ENCODE measurements at regions not wholly inside any gene's neighbourhood (a gene's known extent, or its start where the extent isn't known, plus 50 kb on each side); places are given as distances from the start of the nearest gene placed in this dataset.

DNA sequence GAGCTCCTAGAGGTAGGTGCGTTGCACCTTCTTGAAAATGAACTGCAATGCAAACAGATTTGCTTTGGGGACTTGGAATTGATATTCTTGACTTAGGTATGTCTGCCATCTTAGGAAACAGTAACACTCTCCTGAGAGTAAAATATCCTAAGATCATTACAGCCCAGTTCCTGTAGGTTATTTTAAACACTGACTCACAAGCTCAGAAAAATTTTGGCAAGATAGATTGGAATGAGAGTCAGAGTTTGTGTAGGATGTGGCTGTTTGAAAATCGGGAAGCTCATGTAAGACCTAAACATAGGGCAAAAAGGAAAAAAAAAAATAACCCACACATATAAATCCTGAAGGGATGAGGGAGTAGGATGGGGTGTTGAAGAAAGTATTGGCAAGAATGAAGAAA lies 377.0 kb upstream of the LRRC4C start:
- no peak for DNase-seq (ENCODE audit: low spot score)
- no peak overlapping the region for H3K27ac Mint-ChIP-seq
- intact Hi-C loops (cut with micrococcal nuclease), result no loop called here
- no peak overlapping the region for H3K4me3 Mint-ChIP-seq (ENCODE audit: low read depth)
- no peaks in the 10 kb centered on the region for H3K36me3 Mint-ChIP-seq (ENCODE audit: low read depth)
- H3K27me3 Mint-ChIP-seq (ENCODE audit: low read depth), result no peaks in the 10 kb centered on the region
- H3K4me1 Mint-ChIP-seq (ENCODE audit: low read depth), result no peaks in the 10 kb centered on the region
- H3K9me3 Mint-ChIP-seq, result peaks cover 32% of the 10 kb centered on the region

DNA sequence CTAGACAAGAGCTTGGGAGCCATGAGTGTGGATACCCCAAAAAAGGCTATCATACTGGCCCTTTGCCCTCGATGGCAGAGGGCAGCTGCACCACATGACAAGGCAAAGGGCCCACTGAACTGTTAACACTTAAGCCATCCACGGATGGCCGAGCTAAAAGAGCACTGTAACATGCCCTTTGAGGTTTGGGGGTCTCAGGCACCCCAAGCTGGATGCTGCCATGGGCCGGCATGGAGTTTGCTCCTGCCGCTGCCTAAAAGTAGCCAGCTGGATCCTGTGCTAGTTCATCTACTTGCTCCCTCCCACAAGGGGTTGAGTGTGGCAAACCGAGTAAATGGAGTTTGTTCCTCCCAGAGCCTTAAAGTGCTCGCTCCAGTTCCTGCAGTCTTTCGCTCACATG lies 383.2 kb upstream of the LRRC4C start:
- Mint-ChIP-seq H3K9me3 (peaks cover 24% of the 10 kb centered on the region), H3K36me3 (ENCODE audit: low read depth) (no peaks in the 10 kb centered on the region), H3K27me3 (ENCODE audit: low read depth) (no peaks in the 10 kb centered on the region), H3K27ac (no peak overlapping the region), H3K4me1 (ENCODE audit: low read depth) (no peaks in the 10 kb centered on the region), H3K4me3 (ENCODE audit: low read depth) (no peak overlapping the region)
- intact Hi-C loops (cut with micrococcal nuclease), result no loop called here
- no peak for DNase-seq (ENCODE audit: low spot score)

DNA sequence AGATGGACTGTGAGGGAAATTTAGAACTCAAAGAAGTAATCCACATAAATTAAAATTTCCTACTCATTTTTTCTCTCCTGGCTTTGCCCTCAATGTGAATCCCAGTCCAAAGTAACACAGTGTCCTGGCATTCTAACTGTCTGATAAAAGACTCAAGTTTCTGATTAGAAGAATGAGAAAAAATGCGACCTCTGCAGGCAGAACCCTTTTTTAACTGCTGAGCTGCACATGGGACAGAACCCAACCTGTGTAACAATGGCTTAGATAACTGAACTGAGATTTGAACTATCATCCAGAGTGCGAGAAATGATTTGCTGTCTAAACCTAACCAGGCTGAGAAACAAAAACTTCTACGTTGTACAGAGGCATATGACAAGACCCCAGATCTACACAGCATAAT lies 385.6 kb upstream of the LRRC4C start:
- Mint-ChIP-seq H3K27me3 (ENCODE audit: low read depth) (no peaks in the 10 kb centered on the region), H3K9me3 (peaks cover 23% of the 10 kb centered on the region), H3K4me1 (ENCODE audit: low read depth) (no peaks in the 10 kb centered on the region), H3K36me3 (ENCODE audit: low read depth) (no peaks in the 10 kb centered on the region), H3K27ac (no peak overlapping the region), H3K4me3 (ENCODE audit: low read depth) (no peak overlapping the region)
- DNase-seq (ENCODE audit: low spot score), result no peak
- intact Hi-C loops (cut with micrococcal nuclease), result no loop called here

DNA sequence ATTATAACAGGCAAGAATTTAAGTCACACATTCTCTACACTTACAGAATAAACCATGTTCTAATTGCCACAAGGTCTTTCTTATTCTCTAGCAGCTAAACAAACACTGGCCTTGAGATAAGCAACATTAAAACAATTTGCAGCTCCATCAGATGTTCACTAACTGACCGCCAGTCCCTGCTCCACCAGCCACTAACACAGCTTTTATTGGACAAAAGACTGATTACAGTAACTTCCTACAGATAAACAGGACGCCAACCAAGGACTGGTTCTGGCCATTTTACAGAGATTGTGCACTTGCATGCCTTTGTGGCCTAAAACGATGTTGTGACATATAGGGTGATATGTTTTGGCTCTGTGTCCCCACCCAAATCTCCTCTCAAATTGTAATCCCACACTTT lies 388.9 kb upstream of the LRRC4C start:
- intact Hi-C loops (cut with micrococcal nuclease), result no loop called here
- Mint-ChIP-seq H3K36me3 (ENCODE audit: low read depth) (no peaks in the 10 kb centered on the region), H3K27me3 (ENCODE audit: low read depth) (no peaks in the 10 kb centered on the region), H3K4me3 (ENCODE audit: low read depth) (no peak overlapping the region), H3K9me3 (peaks cover 33% of the 10 kb centered on the region), H3K4me1 (ENCODE audit: low read depth) (no peaks in the 10 kb centered on the region), H3K27ac (no peak overlapping the region)
- no peak for DNase-seq (ENCODE audit: low spot score)

DNA sequence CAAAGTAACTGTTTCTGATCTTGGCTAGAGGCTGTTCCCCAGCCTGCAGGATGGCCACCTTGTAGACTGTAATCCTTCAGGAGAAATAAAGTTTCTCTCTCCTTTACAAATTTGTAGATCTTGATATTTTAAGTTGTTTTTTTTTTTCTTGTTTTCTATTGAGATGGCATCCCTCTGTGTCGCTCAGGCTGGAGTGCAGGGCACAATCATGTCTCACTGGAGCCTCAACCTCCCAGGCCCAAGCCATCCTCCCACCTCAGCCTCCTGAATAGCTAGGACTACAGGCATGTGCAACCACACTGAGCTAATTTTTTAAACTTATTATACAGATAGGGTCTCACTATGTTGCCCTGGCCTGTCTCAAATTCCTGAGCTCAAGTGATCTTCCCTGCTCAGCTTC lies 389.8 kb upstream of the LRRC4C start:
- Mint-ChIP-seq H3K27ac (no peak overlapping the region), H3K4me1 (ENCODE audit: low read depth) (no peaks in the 10 kb centered on the region), H3K27me3 (ENCODE audit: low read depth) (no peaks in the 10 kb centered on the region), H3K36me3 (ENCODE audit: low read depth) (no peaks in the 10 kb centered on the region), H3K4me3 (ENCODE audit: low read depth) (no peak overlapping the region), H3K9me3 (peaks cover 37% of the 10 kb centered on the region)
- no peak for DNase-seq (ENCODE audit: low spot score)
- intact Hi-C loops (cut with micrococcal nuclease), result no loop called here

DNA sequence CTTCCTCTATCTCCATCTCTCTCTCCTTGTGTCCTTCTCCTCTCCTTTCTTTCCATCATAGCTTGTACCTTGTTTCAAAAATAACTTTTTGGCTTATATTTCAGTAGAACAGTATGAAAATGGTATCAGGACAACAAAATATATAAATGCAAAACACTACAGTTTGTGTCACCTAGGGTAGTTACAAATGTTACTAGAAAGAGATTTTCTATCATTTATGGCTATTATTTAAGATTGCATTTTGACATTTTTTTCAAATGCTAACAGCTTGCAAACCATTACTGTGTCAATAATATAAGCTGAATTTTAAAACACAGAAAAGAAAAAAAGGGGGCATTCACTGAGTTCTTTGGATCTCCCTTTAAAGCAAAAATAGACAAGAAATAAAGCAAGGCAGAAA lies 392.3 kb upstream of the LRRC4C start:
- H3K27ac Mint-ChIP-seq, result no peak overlapping the region
- H3K27me3 Mint-ChIP-seq (ENCODE audit: low read depth), result no peaks in the 10 kb centered on the region
- no peak for DNase-seq (ENCODE audit: low spot score)
- intact Hi-C loops (cut with micrococcal nuclease), result no loop called here
- no peak overlapping the region for H3K4me3 Mint-ChIP-seq (ENCODE audit: low read depth)
- peaks cover 45% of the 10 kb centered on the region for H3K9me3 Mint-ChIP-seq
- no peaks in the 10 kb centered on the region for H3K36me3 Mint-ChIP-seq (ENCODE audit: low read depth)
- no peaks in the 10 kb centered on the region for H3K4me1 Mint-ChIP-seq (ENCODE audit: low read depth)

DNA sequence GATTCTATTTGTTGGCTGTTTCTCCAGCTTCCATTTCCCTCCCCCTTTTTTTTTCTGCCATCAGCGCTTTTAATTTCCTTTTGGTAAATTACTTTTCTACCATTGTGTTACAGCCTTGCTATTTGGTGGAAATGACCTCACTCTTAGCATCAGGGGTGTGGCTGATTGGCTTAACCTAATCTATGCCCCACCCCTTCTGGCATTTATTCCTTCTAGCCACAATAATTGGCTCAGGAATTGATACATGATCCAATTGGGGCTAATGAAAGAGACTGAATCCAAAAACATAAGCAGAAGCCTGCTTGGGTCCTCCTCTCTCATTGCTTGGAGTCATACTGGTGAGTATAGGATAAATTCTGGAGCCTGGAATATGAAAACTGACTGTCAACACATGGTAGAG lies 402.4 kb upstream of the LRRC4C start:
- DNase-seq (ENCODE audit: low spot score), result no peak
- no peaks in the 10 kb centered on the region for H3K27me3 Mint-ChIP-seq (ENCODE audit: low read depth)
- no peaks in the 10 kb centered on the region for H3K4me1 Mint-ChIP-seq (ENCODE audit: low read depth)
- H3K9me3 Mint-ChIP-seq, result peaks cover 49% of the 10 kb centered on the region
- no peaks in the 10 kb centered on the region for H3K36me3 Mint-ChIP-seq (ENCODE audit: low read depth)
- intact Hi-C loops (cut with micrococcal nuclease), result no loop called here
- no peak overlapping the region for H3K4me3 Mint-ChIP-seq (ENCODE audit: low read depth)
- H3K27ac Mint-ChIP-seq, result no peak overlapping the region

DNA sequence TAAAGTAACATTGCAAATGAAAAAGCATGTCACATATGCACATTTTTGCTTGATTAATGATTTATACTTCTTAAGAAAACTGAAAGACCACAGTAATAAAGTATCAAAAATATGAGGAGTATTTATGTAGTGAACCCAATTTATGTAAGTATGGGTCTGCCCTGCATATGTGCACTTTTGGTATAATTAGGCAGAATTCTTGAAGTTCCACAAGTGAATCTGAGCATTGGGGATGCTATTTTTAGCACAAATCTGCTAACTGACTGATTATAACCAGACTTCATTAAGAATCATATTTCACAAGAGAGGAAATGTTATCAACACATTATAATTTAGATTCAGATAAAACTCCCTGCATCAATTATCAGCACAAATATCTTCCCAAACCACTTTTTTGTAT lies 407.1 kb upstream of the LRRC4C start:
- Mint-ChIP-seq H3K36me3 (ENCODE audit: low read depth) (no peaks in the 10 kb centered on the region), H3K4me3 (ENCODE audit: low read depth) (no peak overlapping the region), H3K27me3 (ENCODE audit: low read depth) (no peaks in the 10 kb centered on the region), H3K4me1 (ENCODE audit: low read depth) (no peaks in the 10 kb centered on the region), H3K9me3 (peaks cover 39% of the 10 kb centered on the region), H3K27ac (no peak overlapping the region)
- DNase-seq (ENCODE audit: low spot score), result no peak
- intact Hi-C loops (cut with micrococcal nuclease), result no loop called here

DNA sequence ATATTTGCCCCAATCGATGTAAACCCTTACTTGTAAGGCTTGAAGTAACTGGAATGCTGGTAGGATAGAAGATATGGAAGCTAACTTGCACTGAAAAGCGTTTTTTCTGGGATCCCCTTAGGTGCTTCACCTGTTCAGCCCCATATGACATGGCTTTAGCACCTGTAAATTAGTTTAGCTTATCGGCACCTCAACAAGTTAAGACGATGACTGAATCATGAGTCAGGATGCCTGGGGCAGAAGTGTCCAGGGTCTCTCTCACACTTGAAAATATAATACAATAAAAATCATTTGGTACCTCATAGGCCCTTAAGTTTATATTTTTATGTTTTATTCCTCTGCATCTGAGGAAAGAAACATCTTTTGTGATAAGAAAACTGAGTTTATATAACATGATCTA lies 409.2 kb upstream of the LRRC4C start:
- no peaks in the 10 kb centered on the region for H3K36me3 Mint-ChIP-seq (ENCODE audit: low read depth)
- no peaks in the 10 kb centered on the region for H3K27me3 Mint-ChIP-seq (ENCODE audit: low read depth)
- intact Hi-C loops (cut with micrococcal nuclease), result no loop called here
- peaks cover 51% of the 10 kb centered on the region for H3K9me3 Mint-ChIP-seq
- DNase-seq (ENCODE audit: low spot score), result no peak
- no peaks in the 10 kb centered on the region for H3K4me1 Mint-ChIP-seq (ENCODE audit: low read depth)
- H3K4me3 Mint-ChIP-seq (ENCODE audit: low read depth), result no peak overlapping the region
- H3K27ac Mint-ChIP-seq, result no peak overlapping the region

DNA sequence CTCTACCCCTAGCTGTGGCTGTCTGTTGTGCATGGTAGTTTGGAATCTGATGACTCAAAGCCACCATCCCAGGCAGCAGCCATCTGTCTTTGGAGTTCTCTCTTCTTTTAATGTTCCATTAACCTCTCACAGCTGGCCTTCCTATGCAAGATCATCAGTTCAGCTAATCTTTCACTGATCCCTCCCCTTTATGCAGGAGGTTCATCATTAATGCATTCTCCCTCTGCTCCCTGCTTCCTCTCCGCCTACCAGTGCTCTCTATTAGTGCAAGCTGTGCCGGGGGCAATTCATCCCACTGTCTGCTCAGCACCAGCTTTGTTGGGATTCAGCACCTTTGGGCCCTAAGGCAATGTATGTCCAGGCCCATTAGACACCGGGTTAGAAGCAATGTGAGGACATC lies 413.0 kb upstream of the LRRC4C start:
- Mint-ChIP-seq H3K27me3 (ENCODE audit: low read depth) (no peaks in the 10 kb centered on the region), H3K9me3 (peaks cover 45% of the 10 kb centered on the region), H3K4me1 (ENCODE audit: low read depth) (no peaks in the 10 kb centered on the region), H3K27ac (no peak overlapping the region), H3K36me3 (ENCODE audit: low read depth) (no peaks in the 10 kb centered on the region), H3K4me3 (ENCODE audit: low read depth) (no peak overlapping the region)
- DNase-seq (ENCODE audit: low spot score), result no peak
- intact Hi-C loops (cut with micrococcal nuclease), result no loop called here

DNA sequence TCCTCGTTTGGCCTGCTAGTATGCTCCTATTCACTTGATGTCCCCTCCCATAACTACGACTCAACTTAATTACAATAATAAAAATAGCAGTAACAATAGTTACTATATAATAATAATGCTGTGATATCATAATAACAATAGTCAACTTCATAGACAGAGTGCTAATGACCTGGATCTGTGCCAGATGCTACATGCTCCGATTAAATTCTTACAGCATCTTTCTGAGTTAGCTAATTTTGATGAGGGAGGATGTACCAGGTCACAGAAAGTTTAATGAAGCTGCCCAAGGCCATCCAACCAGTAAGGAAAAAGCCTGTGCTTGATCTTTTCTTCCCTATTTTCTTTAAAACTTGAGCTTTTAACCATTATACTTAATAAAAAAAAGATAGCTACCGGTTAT lies 413.4 kb upstream of the LRRC4C start:
- intact Hi-C loops (cut with micrococcal nuclease), result no loop called here
- Mint-ChIP-seq H3K36me3 (ENCODE audit: low read depth) (no peaks in the 10 kb centered on the region), H3K9me3 (peaks cover 47% of the 10 kb centered on the region), H3K27ac (no peak overlapping the region), H3K27me3 (ENCODE audit: low read depth) (no peaks in the 10 kb centered on the region), H3K4me3 (ENCODE audit: low read depth) (no peak overlapping the region), H3K4me1 (ENCODE audit: low read depth) (no peaks in the 10 kb centered on the region)
- DNase-seq (ENCODE audit: low spot score), result no peak

DNA sequence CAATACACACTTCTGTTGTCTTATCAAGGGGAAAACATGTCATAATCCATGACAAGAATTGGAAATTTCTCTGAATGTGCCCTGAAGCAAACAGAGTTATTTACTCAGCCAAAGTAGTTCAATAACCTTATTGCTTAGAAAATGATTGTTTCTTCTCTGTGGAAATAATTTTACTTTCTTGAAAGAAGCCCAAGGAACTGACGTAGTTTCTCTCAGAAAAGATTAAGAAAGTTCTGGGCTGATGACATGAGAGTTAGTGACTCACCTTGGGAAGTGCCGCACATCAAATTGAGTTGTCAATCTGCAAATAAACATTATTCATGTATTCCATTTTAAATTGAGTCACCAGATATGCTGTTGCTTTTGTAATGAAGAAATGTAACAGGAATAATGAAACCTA lies 418.6 kb upstream of the LRRC4C start:
- DNase-seq (ENCODE audit: low spot score), result no peak
- Mint-ChIP-seq H3K27me3 (ENCODE audit: low read depth) (no peaks in the 10 kb centered on the region), H3K27ac (no peak overlapping the region), H3K36me3 (ENCODE audit: low read depth) (no peaks in the 10 kb centered on the region), H3K4me3 (ENCODE audit: low read depth) (no peak overlapping the region), H3K4me1 (ENCODE audit: low read depth) (no peaks in the 10 kb centered on the region), H3K9me3 (peaks cover 57% of the 10 kb centered on the region)
- intact Hi-C loops (cut with micrococcal nuclease), result no loop called here

DNA sequence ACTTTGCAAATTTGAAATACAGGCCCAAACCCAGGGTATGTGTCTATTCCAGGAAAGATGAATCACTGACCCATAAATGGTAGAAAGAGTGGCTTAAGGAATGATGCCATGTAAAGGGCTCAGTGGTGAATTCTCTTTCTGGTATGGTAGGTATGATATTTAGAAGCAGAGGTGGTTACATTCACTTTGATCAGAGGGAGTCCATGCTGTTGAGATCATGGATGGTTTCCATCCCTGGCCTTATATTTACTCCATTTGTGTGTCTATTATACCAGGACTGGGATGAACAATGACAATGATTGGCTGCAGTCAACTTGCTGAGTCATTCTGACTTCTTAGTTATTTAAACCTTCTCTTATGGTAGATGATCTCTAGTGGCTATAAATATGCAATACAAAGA lies 419.8 kb upstream of the LRRC4C start:
- intact Hi-C loops (cut with micrococcal nuclease), result no loop called here
- Mint-ChIP-seq H3K36me3 (ENCODE audit: low read depth) (no peaks in the 10 kb centered on the region), H3K4me3 (ENCODE audit: low read depth) (no peak overlapping the region), H3K27me3 (ENCODE audit: low read depth) (no peaks in the 10 kb centered on the region), H3K4me1 (ENCODE audit: low read depth) (no peaks in the 10 kb centered on the region), H3K9me3 (peaks cover 56% of the 10 kb centered on the region), H3K27ac (no peak overlapping the region)
- no peak for DNase-seq (ENCODE audit: low spot score)

DNA sequence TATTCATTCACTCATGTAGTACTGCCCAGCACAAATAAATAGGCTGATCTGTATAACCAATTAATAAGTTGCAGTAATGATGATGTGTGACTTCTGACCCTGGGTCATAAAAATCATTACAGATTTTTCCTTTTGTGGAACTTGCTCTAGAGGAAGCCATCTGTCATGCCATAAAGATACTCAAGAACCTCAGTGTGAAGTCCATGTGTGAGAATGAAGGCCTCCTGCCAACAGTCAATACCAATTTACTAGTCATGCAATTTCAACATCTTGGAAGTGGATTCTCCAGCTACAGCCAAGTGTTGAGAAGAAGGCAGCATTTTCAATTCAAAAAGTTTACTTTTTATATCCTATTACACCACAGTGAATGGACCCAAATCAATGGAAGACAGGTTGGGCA lies 435.6 kb upstream of the LRRC4C start:
- no peak overlapping the region for H3K4me3 Mint-ChIP-seq (ENCODE audit: low read depth)
- H3K4me1 Mint-ChIP-seq (ENCODE audit: low read depth), result no peaks in the 10 kb centered on the region
- intact Hi-C loops (cut with micrococcal nuclease), result no loop called here
- no peak overlapping the region for H3K27ac Mint-ChIP-seq
- no peaks in the 10 kb centered on the region for H3K27me3 Mint-ChIP-seq (ENCODE audit: low read depth)
- no peaks in the 10 kb centered on the region for H3K36me3 Mint-ChIP-seq (ENCODE audit: low read depth)
- H3K9me3 Mint-ChIP-seq, result peaks cover 16% of the 10 kb centered on the region
- DNase-seq (ENCODE audit: low spot score), result no peak

All from activated T-helper 2 cell treated with anti-CD3 and anti-CD28 coated beads, Interferon-gamma antibody, Interleukin-2, Interleukin-4, amounts not matched to agents 10 μg/mL and 5 μg/mL and 100 μg/mL, durations not matched to agents 14 hours and 24 hours and 36 hours (primary cell).